Peyer's patch (tissue), 4 donors: ENCODE measurements at regions not wholly inside any gene's neighbourhood (a gene's known extent, or its start where the extent isn't known, plus 50 kb on each side); places are given as distances from the start of the nearest gene placed in this dataset.

ENCODE experiments used
- CTCF ChIP-seq, 6 experiments: fragments of 450-650 bp in 4 of 6; fragments of 200-600 bp in 2 of 6; sonication (generic) in 1 of 6; IDR thresholded peaks; one replicate each; pipeline ENCODE4 v1.5.1; 2017 to 2019; ENCODE audit warnings: antibody characterized with exemption in 6 of 6, mild to moderate bottlenecking in 3 of 6, moderate library complexity in 1 of 6
- POLR2A ChIP-seq, 2 donors: fragments of 450-650 bp; IDR thresholded peaks; one replicate each; pipeline ENCODE4 v1.5.1; 2017; ENCODE audit warnings: antibody characterized with exemption in 2 of 2, mild to moderate bottlenecking in 2 of 2, moderate library complexity in 2 of 2

- TF ChIP-seq CTCF (IDR thresholded peaks at IDR 0.05), result no peak
- TF ChIP-seq POLR2A (IDR thresholded peaks at IDR 0.05), result no peak
Measured at GRCh38 chr5:125785407-125785806, 637.8 kb upstream of the GRAMD2B start.
